Stimulated activated CD8-positive, alpha-beta memory T cell treated with anti-CD3 and anti-CD28 coated beads, Interleukin-4, amount 100 ng/mL, for 4 hours (primary cell): ENCODE measurements at regions not wholly inside any gene's neighbourhood (a gene's known extent, or its start where the extent isn't known, plus 50 kb on each side); places are given as distances from the start of the nearest gene placed in this dataset.

ENCODE experiments used
- DNase-seq, 2 donors: peaks; one replicate each; pipeline ENCODE4 v3.0.0-alpha.2; 2020; ENCODE audit warnings: low read depth in 2 of 2, low spot score in 1 of 2

- DNase-seq: no peak
Observed at GRCh38 chr1:30258876-30259275, 464.5 kb downstream of the MATN1 start.

GRCh38 chr1:30258471-30258870, 464.9 kb downstream of the MATN1 start:
- DNase-seq: no peak

GRCh38 chr1:30257742-30258380, 465.5 kb downstream of the MATN1 start:
- DNase-seq: no peak

GRCh38 chr1:30257322-30257721, 466.1 kb downstream of the MATN1 start:
- no peak for DNase-seq

- DNase-seq: no peak
Observed at GRCh38 chr1:30256911-30257310, 466.5 kb downstream of the MATN1 start.

- DNase-seq: no peak
Observed at GRCh38 chr1:30255111-30255724, 468.2 kb downstream of the MATN1 start.

GRCh38 chr1:30253807-30254440, 469.5 kb downstream of the MATN1 start:
- no peak for DNase-seq

- no peak for DNase-seq
Observed at GRCh38 chr1:30253361-30253760, 470.0 kb downstream of the MATN1 start.

- DNase-seq: no peak
Observed at GRCh38 chr1:30250984-30251850, 472.2 kb downstream of the MATN1 start.

- no peak for DNase-seq
Observed at GRCh38 chr1:30250338-30250983, 472.9 kb downstream of the MATN1 start.

GRCh38 chr1:30249446-30250337, 473.7 kb downstream of the MATN1 start:
- no peak for DNase-seq

GRCh38 chr1:30248774-30249173, 474.6 kb downstream of the MATN1 start:
- DNase-seq: no peak

- DNase-seq: no peak
Observed at GRCh38 chr1:30248373-30248772, 475.0 kb downstream of the MATN1 start.

GRCh38 chr1:30244801-30245200, 478.6 kb downstream of the MATN1 start:
- DNase-seq: no peak

- no peak for DNase-seq
Observed at GRCh38 chr1:30242722-30243457, 480.5 kb downstream of the MATN1 start.

- DNase-seq: no peak
Observed at GRCh38 chr1:30242168-30242567, 481.2 kb downstream of the MATN1 start.

GRCh38 chr1:30241681-30242080, 481.7 kb downstream of the MATN1 start:
- no peak for DNase-seq

- no peak for DNase-seq
Observed at GRCh38 chr1:30234091-30234490, 489.3 kb downstream of the MATN1 start.

- DNase-seq: no peak
Observed at GRCh38 chr1:30232288-30232899, 491.0 kb downstream of the MATN1 start.
